Transverse colon (tissue), 4 donors: ENCODE measurements at regions not wholly inside any gene's neighbourhood (a gene's known extent, or its start where the extent isn't known, plus 50 kb on each side); places are given as distances from the start of the nearest gene placed in this dataset.

ENCODE experiments used
- DNase-seq: peaks from one replicate; pipeline ENCODE4 v3.0.0-alpha.2; 2019
- H3K27ac ChIP-seq, 4 donors: fragments of 200-600 bp; sonication (generic); 2 replicates each; pipeline ENCODE4 v1.5.1; 2016 to 2018; ENCODE audit warnings: inconsistent platforms in 4 of 4
- H3K27me3 ChIP-seq: fragments of 200-600 bp; sonication (generic); 2 replicates; pipeline ENCODE4 v1.5.1; 2017; ENCODE audit warnings: inconsistent platforms
- H3K36me3 ChIP-seq, 4 donors: fragments of 200-600 bp; sonication (generic); 2 replicates each; pipeline ENCODE4 v1.5.1; 2017 to 2019; ENCODE audit warnings: inconsistent platforms in 4 of 4
- H3K4me1 ChIP-seq, 4 donors: fragments of 200-600 bp; sonication (generic); 2 replicates each; pipeline ENCODE4 v1.5.1; 2017 to 2020; ENCODE audit warnings: inconsistent platforms in 4 of 4
- H3K4me3 ChIP-seq, 4 donors: fragments of 200-600 bp; sonication (generic); 1 replicate in 1 of 4; 2 replicates in 3 of 4; pipeline versions ENCODE4 v1.5.1 to v1.6.1; 2017 to 2019; ENCODE audit warnings: inconsistent platforms in 4 of 4
- H3K9me3 ChIP-seq, 2 donors: fragments of 200-600 bp; sonication (generic); 2 replicates each; pipeline ENCODE4 v1.5.1; 2017 to 2019; ENCODE audit warnings: inconsistent platforms in 2 of 2
- CTCF ChIP-seq, 5 experiments: fragments of 200-600 bp in 3 of 5; fragments of 450-650 bp in 2 of 5; sonication (generic) in 3 of 5; IDR thresholded peaks; 1 replicate in 2 of 5; 2 replicates in 3 of 5; pipeline ENCODE4 v1.5.1; 2016 to 2017; ENCODE audit warnings: antibody characterized with exemption in 5 of 5, inconsistent platforms in 3 of 5, mild to moderate bottlenecking in 2 of 5, moderate library complexity in 1 of 5
- EP300 ChIP-seq: sonication (generic); formaldehyde crosslinking; IDR thresholded peaks from one replicate; pipeline ENCODE4 v1.6.1; 2017; ENCODE audit warnings: antibody characterized with exemption, low read depth
- POLR2A ChIP-seq: fragments of 450-650 bp; IDR thresholded peaks from one replicate; pipeline ENCODE4 v1.6.1; 2016; ENCODE audit warnings: antibody characterized with exemption, mild to moderate bottlenecking, moderate library complexity
- POLR2AphosphoS5 ChIP-seq, 3 donors: sonication (generic); formaldehyde crosslinking; IDR thresholded peaks; one replicate each; pipeline ENCODE4 v1.6.1; 2016; ENCODE audit warnings: antibody characterized with exemption in 3 of 3
- WGBS, 2 donors: methylation state at CpG; one replicate each; pipeline ENCODE4 v1.1.5; 2018; ENCODE audit warnings: low coverage in 1 of 2; 5-methylcytosine and 5-hydroxymethylcytosine counted together
- in situ Hi-C, 4 donors: fragments of 200-750 bp; cut with MboI; loops; one replicate each; pipeline versions ENCODE4 v1.15.0 to v1.15.1; 2017; ENCODE audit warnings: low sequenced_read_pairs in 3 of 4, low pct_ligation_motif_present in 1 of 4, low pct_unique_long_range_greater_than_20kb in 1 of 4
- intact Hi-C: fragments of 100-400 bp; cut with DNase I; formaldehyde crosslinking; loops from one replicate; pipeline ENCODE4 v1.15.1; 2023; ENCODE audit warnings: low total_unique reads

GRCh38 chr19:28504727-28505126 lies 708.2 kb downstream of the UQCRFS1 start:
- intact Hi-C loops, result no loop called here
- DNase-seq, result no peak

DNA sequence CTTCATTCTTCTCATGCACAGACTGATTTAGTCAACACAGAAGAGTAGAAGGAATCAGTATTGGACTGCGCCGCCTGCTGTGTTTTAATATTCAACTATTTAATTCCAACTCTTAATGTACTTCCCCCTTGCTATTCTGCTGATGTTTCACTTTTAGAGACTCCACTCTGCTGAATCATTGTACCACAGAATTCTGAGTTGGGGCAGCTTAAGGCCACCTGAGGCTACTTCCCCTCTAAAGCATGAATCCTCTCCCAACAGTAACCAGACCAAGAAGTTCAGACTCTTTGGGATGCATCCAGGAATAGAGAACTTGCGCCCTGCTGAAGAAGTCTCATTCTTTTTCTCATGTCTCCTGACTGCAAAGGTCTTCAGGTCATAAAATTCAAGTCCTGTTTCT lies 708.8 kb downstream of the UQCRFS1 start:
- no peaks in the 10 kb centered on the region for H3K9me3 ChIP-seq
- 63 to 90% methylated on average over 2 to 3 of the region's 3 CpGs for WGBS, 2 donors
- no peaks in the 10 kb centered on the region for H3K36me3 ChIP-seq
- no peak overlapping the region for H3K27ac ChIP-seq
- H3K4me3 ChIP-seq, result no peak overlapping the region
- H3K27me3 ChIP-seq, result no peaks in the 10 kb centered on the region
- in situ Hi-C loops, result no loop called here
- TF ChIP-seq POLR2A (no peak), EP300 (no peak), POLR2AphosphoS5 (IDR thresholded peaks at IDR 0.05) (no peak), CTCF (IDR thresholded peaks at IDR 0.05) (no peak)
- H3K4me1 ChIP-seq, result no peaks in the 10 kb centered on the region
- intact Hi-C loops, result no loop called here
- DNase-seq, result no peak

More at GRCh38 chr19:28504727-28505126, 708.2 kb downstream of the UQCRFS1 start:
- no peaks in the 10 kb centered on the region for H3K27me3 ChIP-seq
- H3K27ac ChIP-seq, result no peak overlapping the region
- no peak overlapping the region for H3K4me3 ChIP-seq
- no peaks in the 10 kb centered on the region for H3K36me3 ChIP-seq
- in situ Hi-C loops, result no loop called here
- 81 to 90% methylated on average over 2 to 3 of the region's 3 CpGs for WGBS, 2 donors
- TF ChIP-seq EP300, result no peak
- no peak for TF ChIP-seq POLR2A
- TF ChIP-seq POLR2AphosphoS5 (IDR thresholded peaks at IDR 0.05), result no peak
- TF ChIP-seq CTCF (IDR thresholded peaks at IDR 0.05), result no peak
- H3K4me1 ChIP-seq, result no peaks in the 10 kb centered on the region
- H3K9me3 ChIP-seq, result no peaks in the 10 kb centered on the region

DNA sequence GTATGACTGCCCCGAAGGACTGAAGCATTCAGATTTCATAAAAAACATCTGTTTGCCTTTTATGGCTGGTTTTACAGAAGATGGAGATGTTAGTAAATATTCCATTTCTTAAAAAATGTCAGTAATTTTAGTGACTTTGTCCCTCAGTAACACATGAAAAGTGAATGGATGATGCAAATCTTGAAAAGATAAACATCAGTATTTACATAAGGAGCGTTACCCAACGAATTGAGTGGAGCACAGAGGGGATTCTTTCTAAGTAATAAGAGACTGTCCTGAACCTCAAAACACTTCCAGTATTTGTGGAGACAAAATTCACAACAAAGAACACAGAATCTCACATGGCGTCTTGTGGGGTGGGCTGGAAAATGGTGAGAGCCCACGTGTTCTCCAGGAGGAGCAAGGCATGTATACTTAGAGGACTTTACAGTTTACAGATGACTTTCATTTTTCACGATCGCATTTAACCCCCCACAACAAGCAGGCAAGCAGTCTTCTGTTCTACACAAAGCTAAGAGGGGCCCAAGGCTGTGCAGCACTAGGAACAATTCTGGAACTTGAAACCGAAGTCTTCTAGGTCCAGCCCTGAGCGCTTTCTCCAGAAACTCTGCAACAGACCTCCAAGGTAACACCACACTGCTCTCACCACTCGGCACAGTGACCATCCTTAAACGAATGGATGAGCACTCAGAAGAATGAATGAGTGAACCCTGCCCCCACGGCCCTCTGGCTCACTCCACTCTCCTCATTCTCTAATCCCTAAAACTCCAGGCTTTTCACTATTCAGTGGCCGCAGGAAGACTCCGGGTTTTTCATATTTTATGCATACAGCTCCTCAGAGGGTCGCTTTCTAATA lies 709.8 kb downstream of the UQCRFS1 start:
- no peak overlapping the region for H3K27ac ChIP-seq
- H3K4me1 ChIP-seq, result no peaks in the 10 kb centered on the region
- TF ChIP-seq CTCF (IDR thresholded peaks at IDR 0.05) (no peak), EP300 (no peak), POLR2AphosphoS5 (IDR thresholded peaks at IDR 0.05) (no peak), POLR2A (no peak)
- 63 to 68% methylated on average over 12 to 15 of the region's 15 CpGs for WGBS, 2 donors
- in situ Hi-C loops (no loop called here), intact Hi-C loops (no loop called here)
- no peaks in the 10 kb centered on the region for H3K36me3 ChIP-seq
- H3K4me3 ChIP-seq, result no peak overlapping the region
- no peaks in the 10 kb centered on the region for H3K27me3 ChIP-seq
- H3K9me3 ChIP-seq, result no peaks in the 10 kb centered on the region
- DNase-seq, result no peak

- H3K4me1 ChIP-seq, result no peaks in the 10 kb centered on the region
- intact Hi-C loops, result no loop called here
- TF ChIP-seq POLR2AphosphoS5 (IDR thresholded peaks at IDR 0.05) (no peak), CTCF (IDR thresholded peaks at IDR 0.05) (no peak), POLR2A (no peak), EP300 (no peak)
- no peak overlapping the region for H3K27ac ChIP-seq
- no peaks in the 10 kb centered on the region for H3K27me3 ChIP-seq
- no peak overlapping the region for H3K4me3 ChIP-seq
- no peaks in the 10 kb centered on the region for H3K9me3 ChIP-seq
- DNase-seq, result no peak
- in situ Hi-C loops, result no loop called here
- H3K36me3 ChIP-seq, result no peaks in the 10 kb centered on the region
- WGBS, 2 donors, result 51 to 79% methylated on average over 2 to 3 of the region's 3 CpGs
Measured at GRCh38 chr19:28501976-28502375, 711.0 kb downstream of the UQCRFS1 start.
